Erythroblast (primary cell): ENCODE measurements at regions not wholly inside any gene's neighbourhood (a gene's known extent, or its start where the extent isn't known, plus 50 kb on each side); places are given as distances from the start of the nearest gene placed in this dataset.

ENCODE experiments used
- DNase-seq, 2 experiments: peaks; one replicate each; lab custom pipeline; 2025; lab: John Stamatoyannopoulos, UW
- GATA1 ChIP-seq: IDR thresholded peaks from 2 replicates; pipeline ENCODE4 v1.6.1; 2011; ENCODE audit warnings: low read depth, mild to moderate bottlenecking, control low read depth, low read length, moderate library complexity
- POLR2A ChIP-seq: IDR thresholded peaks from 2 replicates; pipeline ENCODE4 v1.6.1; 2011; ENCODE audit warnings: mild to moderate bottlenecking, low read length

GRCh38 chr7:130923930-130924329, 189.9 kb upstream of the KLF14 start:
- TF ChIP-seq POLR2A, result no peak
- no peak for TF ChIP-seq GATA1
- DNase-seq, result no peak

DNA sequence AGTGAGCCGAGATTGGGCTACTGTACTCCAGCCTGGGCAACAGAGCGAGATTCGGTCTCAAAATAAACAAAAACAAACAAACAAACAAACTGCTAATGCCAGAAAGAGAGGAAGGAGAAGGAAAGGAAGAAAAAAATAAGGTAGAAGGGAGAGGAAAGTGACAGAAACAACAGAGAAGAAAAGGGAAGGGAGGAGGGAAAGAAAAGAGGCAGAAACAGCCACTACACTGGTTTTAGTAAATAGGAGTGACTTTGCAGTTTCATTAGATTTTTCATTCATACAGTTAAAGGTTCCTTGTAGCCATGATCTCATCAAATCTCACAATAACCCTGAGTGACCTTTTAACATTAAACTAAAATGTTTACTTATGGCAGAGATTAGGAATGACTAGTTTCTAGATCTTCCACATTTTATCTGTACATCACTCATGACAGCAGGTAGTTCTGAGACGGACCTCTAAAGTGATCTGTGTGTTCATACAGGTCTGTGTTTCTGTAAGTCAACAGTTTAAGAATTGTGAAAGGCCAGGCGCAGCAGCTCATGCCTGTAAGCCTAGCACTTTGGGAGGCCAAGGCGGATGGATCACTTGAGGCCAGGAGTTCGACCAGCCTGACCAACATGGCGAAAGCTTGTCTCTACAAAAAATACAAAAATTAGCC, 191.3 kb upstream of the KLF14 start:
- no peak for TF ChIP-seq GATA1
- no peak for TF ChIP-seq POLR2A
- peak in 1 of 2 experiments; percentile 12 for DNase-seq

- DNase-seq, result no peak
- no peak for TF ChIP-seq POLR2A
- TF ChIP-seq GATA1, result no peak
Observed at GRCh38 chr7:130926001-130926691, 192.1 kb upstream of the KLF14 start.

DNA sequence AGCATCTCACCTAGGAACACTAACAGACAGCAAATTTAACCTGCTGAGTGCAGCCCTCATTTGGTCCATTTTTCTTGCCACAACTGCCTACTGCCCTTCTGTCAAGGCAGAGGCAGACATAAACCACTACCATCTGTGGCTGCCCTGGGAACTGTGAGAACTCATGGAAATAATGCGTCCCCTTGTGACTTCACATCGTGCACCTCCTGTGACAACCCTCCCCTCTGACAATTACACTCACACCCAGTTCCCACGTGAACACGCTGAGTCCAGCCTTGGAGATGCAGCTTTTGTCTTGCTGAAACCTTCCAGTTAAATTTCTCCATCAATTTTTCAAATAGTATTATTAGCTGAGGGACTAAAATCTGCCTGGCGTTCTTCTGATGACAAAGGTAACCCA, 193.1 kb upstream of the KLF14 start:
- no peak for TF ChIP-seq POLR2A
- no peak for TF ChIP-seq GATA1
- no peak for DNase-seq

DNA sequence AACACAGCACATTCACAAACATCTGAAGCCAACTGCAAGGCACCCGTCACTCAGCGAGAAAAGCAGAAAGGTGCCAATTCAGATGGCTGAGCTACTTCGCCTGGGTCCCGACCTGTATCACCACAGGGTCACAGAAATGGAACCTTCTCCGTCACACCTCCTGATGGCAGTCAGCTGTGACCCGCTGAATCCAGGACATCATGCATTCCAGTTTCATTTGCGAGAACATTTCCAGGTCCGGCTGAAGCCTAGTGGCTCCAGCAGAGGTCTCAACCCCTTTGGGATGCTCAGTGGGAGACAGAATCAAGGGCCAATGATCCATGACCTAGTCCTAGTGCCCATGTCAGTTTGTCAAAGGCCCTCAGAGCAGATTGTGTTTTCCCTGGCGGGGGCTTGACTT, 193.6 kb upstream of the KLF14 start:
- DNase-seq, result no peak
- TF ChIP-seq GATA1, result no peak
- TF ChIP-seq POLR2A, result no peak

GRCh38 chr7:130929896-130930659, 196.1 kb upstream of the KLF14 start:
- DNase-seq, result no peak

GRCh38 chr7:130930681-130931080, 196.7 kb upstream of the KLF14 start:
- TF ChIP-seq GATA1 (no peak), POLR2A (no peak)
- no peak for DNase-seq

More at GRCh38 chr7:130929896-130930659, 196.1 kb upstream of the KLF14 start:
- TF ChIP-seq POLR2A, result no peak
- no peak for TF ChIP-seq GATA1

GRCh38 chr7:130931423-130931822, 197.4 kb upstream of the KLF14 start:
- TF ChIP-seq POLR2A (no peak), GATA1 (no peak)
- no peak for DNase-seq

DNA sequence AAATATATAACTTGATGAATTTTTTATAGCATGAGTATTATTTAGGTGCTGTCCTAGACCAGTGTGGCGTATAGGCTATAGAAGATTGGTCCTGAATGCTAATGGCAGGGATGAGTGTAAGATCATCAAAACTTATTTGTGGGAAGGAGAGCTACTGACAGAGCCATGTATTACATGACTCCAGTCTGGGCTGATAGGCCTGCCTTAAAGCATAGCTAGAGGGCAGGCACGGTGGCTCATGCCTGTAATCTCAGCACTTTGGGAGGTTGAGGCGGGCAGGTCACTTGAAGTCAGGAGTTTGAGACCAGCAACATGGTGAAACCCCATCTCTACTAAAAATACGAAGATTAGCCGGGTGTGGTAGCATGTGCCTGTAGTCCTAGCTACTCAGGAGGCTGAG, 198.1 kb upstream of the KLF14 start:
- no peak for DNase-seq
- TF ChIP-seq POLR2A (no peak), GATA1 (no peak)

- DNase-seq, result no peak
- TF ChIP-seq POLR2A (no peak), GATA1 (no peak)
Observed at GRCh38 chr7:130932667-130933432, 198.8 kb upstream of the KLF14 start.

DNA sequence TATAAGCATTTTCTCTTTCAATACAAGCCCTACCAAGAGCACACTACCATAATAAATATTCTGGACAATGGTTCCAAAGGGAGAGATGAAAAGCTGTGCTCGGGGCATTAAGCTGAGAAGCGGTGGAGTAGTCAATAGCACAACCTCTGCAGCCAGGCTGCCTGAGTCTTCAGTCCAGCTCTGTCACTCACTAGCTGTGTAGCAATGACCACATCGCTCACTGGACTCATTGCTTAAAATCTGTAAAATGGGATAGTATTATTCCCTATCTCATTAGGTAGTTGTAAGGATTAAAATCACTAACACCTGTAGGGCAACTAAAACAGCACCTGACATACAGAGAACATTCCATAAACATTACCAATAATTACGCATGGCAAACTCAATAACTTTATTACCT, 199.9 kb upstream of the KLF14 start:
- TF ChIP-seq POLR2A, result no peak

GRCh38 chr7:130935564-130936157, 201.7 kb upstream of the KLF14 start:
- no peak for TF ChIP-seq GATA1
- TF ChIP-seq POLR2A, result no peak
- DNase-seq, result no peak

More for the DNA sequence above, 199.9 kb upstream of the KLF14 start:
- no peak for DNase-seq

DNA sequence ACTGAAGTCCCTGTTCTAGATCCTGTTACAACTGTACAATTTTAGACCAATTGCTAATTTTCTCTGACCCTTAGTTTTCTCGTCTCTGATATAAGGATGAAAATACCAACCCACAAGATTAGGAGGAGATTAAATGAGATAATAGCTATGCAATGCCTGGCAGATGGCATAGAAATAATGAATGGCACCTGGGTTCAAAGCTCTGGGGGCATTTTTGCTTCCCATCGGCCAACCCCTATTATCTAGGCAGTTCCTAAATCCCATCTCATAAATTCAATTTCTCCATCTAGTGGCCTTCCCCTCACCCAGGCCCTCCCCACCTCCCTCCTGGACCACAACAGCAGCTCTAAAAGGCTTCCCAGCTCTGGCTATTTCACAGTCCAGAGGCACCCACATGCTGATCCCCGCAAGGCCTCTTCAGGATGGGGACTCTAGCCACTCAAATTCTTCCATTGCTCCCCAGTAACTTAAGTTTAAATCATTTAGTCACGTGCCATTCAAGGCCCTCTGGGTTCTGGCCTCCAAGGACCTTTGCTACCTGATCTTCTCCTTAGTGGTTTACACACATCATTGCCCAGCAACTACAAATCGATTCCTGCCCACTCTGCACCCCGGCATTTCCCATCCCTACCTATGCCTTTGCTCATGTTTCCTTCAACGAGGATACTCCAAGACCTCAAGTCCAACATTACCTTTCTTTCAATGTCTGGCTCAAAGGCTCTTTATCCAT, 202.4 kb upstream of the KLF14 start:
- TF ChIP-seq GATA1, result no peak
- no peak for TF ChIP-seq POLR2A
- no peak for DNase-seq
